Type B pancreatic cell (in vitro differentiated cells): ENCODE measurements at regions not wholly inside any gene's neighbourhood (a gene's known extent, or its start where the extent isn't known, plus 50 kb on each side); places are given as distances from the start of the nearest gene placed in this dataset.
A peak's percentile ranks its signal among the peaks of the same experiment; 100 is the strongest.

Experiments used
- DNase-seq: peaks from one replicate; pipeline ENCODE4 v3.0.0; 2021; ENCODE audit warnings: mixed read lengths; ENCODE audit not compliant: unreplicated experiment; ENCODE audit errors: extremely low spot score
- H3K27ac Mint-ChIP-seq: 2 replicates; pipeline ENCODE4 v1.8.0; 2021; ENCODE audit warnings: mild to moderate bottlenecking, mixed read lengths
- H3K27me3 Mint-ChIP-seq: 2 replicates; pipeline ENCODE4 v1.8.0; 2021; ENCODE audit warnings: mixed read lengths
- H3K36me3 Mint-ChIP-seq: 2 replicates; pipeline ENCODE4 v1.8.0; 2021; ENCODE audit warnings: mixed read lengths
- H3K4me1 Mint-ChIP-seq: one replicate; pipeline ENCODE4 v1.8.0; 2021; ENCODE audit warnings: mixed read lengths; ENCODE audit not compliant: unreplicated experiment
- H3K4me3 Mint-ChIP-seq: 2 replicates; pipeline ENCODE4 v1.8.0; 2021; ENCODE audit warnings: mild to moderate bottlenecking, mixed read lengths
- H3K9me3 Mint-ChIP-seq: 2 replicates; pipeline ENCODE4 v1.8.0; 2021; ENCODE audit warnings: mixed read lengths
- TF ChIP-seq, protein P1 (sequence below): fragments of 200-600 bp; sonication (generic); conservative IDR thresholded peaks from 2 replicates; pipeline ENCODE4 v1.5.0; 2021; ENCODE audit warnings: antibody characterized with exemption, mild to moderate bottlenecking

- Mint-ChIP-seq H3K4me3 (no peak overlapping the region), H3K27ac (no peak overlapping the region), H3K9me3 (no peaks in the 10 kb centered on the region), H3K4me1 (peaks cover 9% of the 10 kb centered on the region), H3K27me3 (peaks cover 12% of the 10 kb centered on the region), H3K36me3 (no peaks in the 10 kb centered on the region)
- TF ChIP-seq, protein P1, sequence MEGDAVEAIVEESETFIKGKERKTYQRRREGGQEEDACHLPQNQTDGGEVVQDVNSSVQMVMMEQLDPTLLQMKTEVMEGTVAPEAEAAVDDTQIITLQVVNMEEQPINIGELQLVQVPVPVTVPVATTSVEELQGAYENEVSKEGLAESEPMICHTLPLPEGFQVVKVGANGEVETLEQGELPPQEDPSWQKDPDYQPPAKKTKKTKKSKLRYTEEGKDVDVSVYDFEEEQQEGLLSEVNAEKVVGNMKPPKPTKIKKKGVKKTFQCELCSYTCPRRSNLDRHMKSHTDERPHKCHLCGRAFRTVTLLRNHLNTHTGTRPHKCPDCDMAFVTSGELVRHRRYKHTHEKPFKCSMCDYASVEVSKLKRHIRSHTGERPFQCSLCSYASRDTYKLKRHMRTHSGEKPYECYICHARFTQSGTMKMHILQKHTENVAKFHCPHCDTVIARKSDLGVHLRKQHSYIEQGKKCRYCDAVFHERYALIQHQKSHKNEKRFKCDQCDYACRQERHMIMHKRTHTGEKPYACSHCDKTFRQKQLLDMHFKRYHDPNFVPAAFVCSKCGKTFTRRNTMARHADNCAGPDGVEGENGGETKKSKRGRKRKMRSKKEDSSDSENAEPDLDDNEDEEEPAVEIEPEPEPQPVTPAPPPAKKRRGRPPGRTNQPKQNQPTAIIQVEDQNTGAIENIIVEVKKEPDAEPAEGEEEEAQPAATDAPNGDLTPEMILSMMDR: no peak
- peak; percentile 64 for DNase-seq
Measured at GRCh38 chr10:131722525-131723264, 178.1 kb upstream of the PPP2R2D start.

GRCh38 chr10:131723297-131724168 is 177.3 kb upstream of the PPP2R2D start:
- Mint-ChIP-seq H3K36me3 (no peaks in the 10 kb centered on the region), H3K27ac (no peak overlapping the region), H3K9me3 (no peaks in the 10 kb centered on the region), H3K4me1 (peaks cover 9% of the 10 kb centered on the region), H3K4me3 (no peak overlapping the region), H3K27me3 (peaks cover 12% of the 10 kb centered on the region)
- TF ChIP-seq, protein P1: no peak
- DNase-seq: peak; percentile 60

GRCh38 chr10:131724169-131724545 is 176.7 kb upstream of the PPP2R2D start:
- H3K4me3 Mint-ChIP-seq: no peak overlapping the region
- H3K27me3 Mint-ChIP-seq: peaks cover 12% of the 10 kb centered on the region
- DNase-seq: peak; percentile 42
- H3K36me3 Mint-ChIP-seq: no peaks in the 10 kb centered on the region
- TF ChIP-seq, protein P1: no peak
- no peaks in the 10 kb centered on the region for H3K9me3 Mint-ChIP-seq
- peaks cover 9% of the 10 kb centered on the region for H3K4me1 Mint-ChIP-seq
- no peak overlapping the region for H3K27ac Mint-ChIP-seq

GRCh38 chr10:131724891-131725580 is 175.8 kb upstream of the PPP2R2D start:
- DNase-seq: peak; percentile 62

DNA sequence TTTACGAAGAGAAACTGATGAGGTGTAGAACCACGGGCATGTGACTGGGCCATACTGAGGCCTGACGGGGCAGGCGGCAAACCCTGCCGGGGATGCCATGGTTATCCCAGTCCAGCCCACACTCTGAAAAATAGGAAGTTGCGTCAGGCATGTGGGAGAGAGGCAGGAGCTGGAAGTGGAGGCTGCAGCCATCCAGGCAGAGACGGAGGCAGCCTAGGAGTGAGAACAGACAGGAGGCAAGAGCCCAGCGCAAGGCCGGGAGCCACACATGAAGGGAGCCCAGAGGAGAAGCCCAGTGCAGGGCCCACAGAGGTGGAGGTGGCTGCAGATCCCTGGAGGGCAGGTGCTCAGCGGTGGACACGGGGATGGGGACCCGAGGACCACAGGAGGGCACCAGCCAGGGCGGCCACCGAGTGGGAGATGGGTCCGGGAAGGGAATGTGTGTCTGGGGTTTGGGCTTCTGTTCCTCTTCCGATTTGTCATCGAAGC is 175.2 kb upstream of the PPP2R2D start:
- Mint-ChIP-seq H3K9me3 (no peaks in the 10 kb centered on the region), H3K4me1 (peaks cover 9% of the 10 kb centered on the region), H3K27ac (no peak overlapping the region), H3K27me3 (peaks cover 12% of the 10 kb centered on the region), H3K36me3 (no peaks in the 10 kb centered on the region), H3K4me3 (no peak overlapping the region)
- TF ChIP-seq, protein P1: no peak
- no peak for DNase-seq

More at GRCh38 chr10:131724891-131725580, 175.8 kb upstream of the PPP2R2D start:
- TF ChIP-seq, protein P1: no peak
- H3K9me3 Mint-ChIP-seq: no peaks in the 10 kb centered on the region
- no peak overlapping the region for H3K27ac Mint-ChIP-seq
- no peaks in the 10 kb centered on the region for H3K36me3 Mint-ChIP-seq
- peaks cover 9% of the 10 kb centered on the region for H3K4me1 Mint-ChIP-seq
- peaks cover 12% of the 10 kb centered on the region for H3K27me3 Mint-ChIP-seq
- no peak overlapping the region for H3K4me3 Mint-ChIP-seq
